SH-SY5Y (cell line): ENCODE measurements at regions not wholly inside any gene's neighbourhood (a gene's known extent, or its start where the extent isn't known, plus 50 kb on each side); places are given as distances from the start of the nearest gene placed in this dataset.

Experiments
- GATA2 ChIP-seq: IDR thresholded peaks from 2 replicates; pipeline ENCODE4 v1.6.1; 2011; ENCODE audit warnings: mild to moderate bottlenecking, low read depth, low read length
- GATA3 ChIP-seq: IDR thresholded peaks from 2 replicates; pipeline ENCODE4 v1.6.1; 2011; ENCODE audit warnings: low read depth, mild to moderate bottlenecking, low read length, moderate library complexity

DNA sequence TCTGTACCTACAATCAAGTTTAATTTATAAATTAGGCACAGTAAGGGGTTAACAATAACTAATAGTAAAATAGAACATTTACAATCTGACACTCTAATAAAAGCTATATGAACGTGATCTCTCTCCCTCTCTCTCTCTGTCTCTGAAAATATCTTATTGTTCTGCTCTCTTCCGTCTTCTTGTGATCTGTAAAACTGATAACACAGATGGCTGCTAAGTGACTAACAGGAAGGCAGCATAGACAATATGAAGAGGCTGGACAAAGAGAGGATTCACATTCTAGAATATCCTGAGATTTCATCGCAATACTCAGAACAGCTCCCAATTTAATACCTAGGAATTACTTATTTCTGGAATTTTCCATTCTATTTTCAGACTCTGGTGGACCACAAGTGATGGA lies 827.2 kb downstream of the FLRT2 start:
- TF ChIP-seq GATA2 = no peak
- TF ChIP-seq GATA3 = no peak
